Ovary (tissue), 3 donors: ENCODE measurements at regions not wholly inside any gene's neighbourhood (a gene's known extent, or its start where the extent isn't known, plus 50 kb on each side); places are given as distances from the start of the nearest gene placed in this dataset.

Source experiments
- EP300 ChIP-seq: sonication (generic); formaldehyde crosslinking; IDR thresholded peaks from one replicate; pipeline ENCODE4 v1.6.1; 2017; ENCODE audit warnings: antibody characterized with exemption
- POLR2A ChIP-seq: fragments of 450-650 bp; IDR thresholded peaks from one replicate; pipeline ENCODE4 v1.6.1; 2017; ENCODE audit warnings: antibody characterized with exemption, mild to moderate bottlenecking, moderate library complexity
- TF ChIP-seq, protein P1 (sequence below), 3 donors: fragments of 450-650 bp in 2 of 3; fragments of 200-600 bp in 1 of 3; IDR thresholded peaks; one replicate each; pipeline versions ENCODE4 v1.5.1 to v1.8.0; 2016 to 2022; ENCODE audit warnings: antibody characterized with exemption in 3 of 3, mild to moderate bottlenecking in 1 of 3
- donor health status: DM: no; HTN: no; CAD: no.

DNA sequence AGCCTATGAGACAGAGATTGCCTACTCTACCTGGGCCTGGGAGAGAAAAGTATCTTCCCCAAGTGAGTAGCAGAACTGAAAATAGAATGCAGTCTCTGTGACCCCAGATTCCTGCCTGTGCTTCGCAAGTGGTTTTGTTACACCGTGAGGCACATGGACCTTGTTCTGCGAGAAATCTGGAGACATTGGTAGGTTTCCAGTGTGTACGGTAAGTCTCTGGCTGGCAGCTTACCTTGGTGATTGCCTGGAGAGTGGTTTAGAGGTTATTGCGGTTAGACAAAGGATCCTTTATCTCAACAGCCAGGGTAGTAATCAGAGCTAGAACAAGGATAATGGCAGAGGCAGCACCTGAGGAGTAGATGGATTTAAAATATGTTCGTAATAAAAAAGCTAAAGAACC lies 606.0 kb upstream of the GCFC2 start:
- TF ChIP-seq, protein P1, sequence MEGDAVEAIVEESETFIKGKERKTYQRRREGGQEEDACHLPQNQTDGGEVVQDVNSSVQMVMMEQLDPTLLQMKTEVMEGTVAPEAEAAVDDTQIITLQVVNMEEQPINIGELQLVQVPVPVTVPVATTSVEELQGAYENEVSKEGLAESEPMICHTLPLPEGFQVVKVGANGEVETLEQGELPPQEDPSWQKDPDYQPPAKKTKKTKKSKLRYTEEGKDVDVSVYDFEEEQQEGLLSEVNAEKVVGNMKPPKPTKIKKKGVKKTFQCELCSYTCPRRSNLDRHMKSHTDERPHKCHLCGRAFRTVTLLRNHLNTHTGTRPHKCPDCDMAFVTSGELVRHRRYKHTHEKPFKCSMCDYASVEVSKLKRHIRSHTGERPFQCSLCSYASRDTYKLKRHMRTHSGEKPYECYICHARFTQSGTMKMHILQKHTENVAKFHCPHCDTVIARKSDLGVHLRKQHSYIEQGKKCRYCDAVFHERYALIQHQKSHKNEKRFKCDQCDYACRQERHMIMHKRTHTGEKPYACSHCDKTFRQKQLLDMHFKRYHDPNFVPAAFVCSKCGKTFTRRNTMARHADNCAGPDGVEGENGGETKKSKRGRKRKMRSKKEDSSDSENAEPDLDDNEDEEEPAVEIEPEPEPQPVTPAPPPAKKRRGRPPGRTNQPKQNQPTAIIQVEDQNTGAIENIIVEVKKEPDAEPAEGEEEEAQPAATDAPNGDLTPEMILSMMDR (IDR thresholded peaks at IDR 0.05), result no peak
- TF ChIP-seq POLR2A (no peak), EP300 (no peak)
